ENCODE measurements at regions not wholly inside any gene's neighbourhood (a gene's known extent, or its start where the extent isn't known, plus 50 kb on each side); places are given as distances from the start of the nearest gene placed in this dataset.

DNA sequence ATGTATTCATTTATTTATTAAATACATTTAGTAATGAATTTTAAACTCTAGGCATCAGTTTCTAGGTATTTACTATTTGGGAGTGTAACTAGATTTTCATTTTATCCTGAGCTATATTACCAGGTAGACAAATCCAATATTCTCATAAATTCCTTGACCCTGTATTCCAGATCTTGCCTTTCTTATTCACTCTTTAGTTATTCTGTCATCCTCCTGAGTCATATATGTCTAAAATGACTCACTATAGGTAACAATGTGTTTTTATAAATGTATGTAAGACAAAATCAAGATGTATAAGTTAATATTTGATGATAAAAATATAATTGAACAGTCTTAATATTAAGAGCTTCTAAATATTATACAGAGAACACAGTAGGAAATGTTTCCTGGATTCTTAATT, 642.1 kb upstream of the NRSN1 start:
- H2AFZ ChIP-seq (ENCODE audit: low read length): no peak overlapping the region
- no peak overlapping the region for H2BK20ac ChIP-seq (ENCODE audit: low read depth, low read length, poor library complexity, severe bottlenecking)
- H3K4me1 Mint-ChIP-seq: peaks cover under 1 to 4% of the 10 kb centered on the region in 2 experiments; a peak in 2 of 4 replicates

More for the DNA sequence above, 642.1 kb upstream of the NRSN1 start:
- no peaks in the 10 kb centered on the region for H3K23me2 ChIP-seq (ENCODE audit: insufficient read length, low read depth, low read length, poor library complexity, severe bottlenecking)
- no peaks in the 10 kb centered on the region for H4K20me1 ChIP-seq (ENCODE audit: control insufficient read depth, insufficient read depth, insufficient read length)
- H3T11ph ChIP-seq (ENCODE audit: low read length): no peak overlapping the region
- no peak overlapping the region for H3K23ac ChIP-seq (ENCODE audit: insufficient read length, low read depth, low read length)
- Mint-ChIP-seq H3K4me3 (no peak overlapping the region), H3K36me3 (ENCODE audit: insufficient read depth in 1 of 3, low read depth in 3 of 3) (no peaks in the 10 kb centered on the region), H3K27ac (no peak overlapping the region), H3K27me3 (ENCODE audit: low read depth) (no peaks in the 10 kb centered on the region), H3K9me3 (no peaks in the 10 kb centered on the region; a peak in 1 of 5 replicates)
- TF ChIP-seq, protein P1, sequence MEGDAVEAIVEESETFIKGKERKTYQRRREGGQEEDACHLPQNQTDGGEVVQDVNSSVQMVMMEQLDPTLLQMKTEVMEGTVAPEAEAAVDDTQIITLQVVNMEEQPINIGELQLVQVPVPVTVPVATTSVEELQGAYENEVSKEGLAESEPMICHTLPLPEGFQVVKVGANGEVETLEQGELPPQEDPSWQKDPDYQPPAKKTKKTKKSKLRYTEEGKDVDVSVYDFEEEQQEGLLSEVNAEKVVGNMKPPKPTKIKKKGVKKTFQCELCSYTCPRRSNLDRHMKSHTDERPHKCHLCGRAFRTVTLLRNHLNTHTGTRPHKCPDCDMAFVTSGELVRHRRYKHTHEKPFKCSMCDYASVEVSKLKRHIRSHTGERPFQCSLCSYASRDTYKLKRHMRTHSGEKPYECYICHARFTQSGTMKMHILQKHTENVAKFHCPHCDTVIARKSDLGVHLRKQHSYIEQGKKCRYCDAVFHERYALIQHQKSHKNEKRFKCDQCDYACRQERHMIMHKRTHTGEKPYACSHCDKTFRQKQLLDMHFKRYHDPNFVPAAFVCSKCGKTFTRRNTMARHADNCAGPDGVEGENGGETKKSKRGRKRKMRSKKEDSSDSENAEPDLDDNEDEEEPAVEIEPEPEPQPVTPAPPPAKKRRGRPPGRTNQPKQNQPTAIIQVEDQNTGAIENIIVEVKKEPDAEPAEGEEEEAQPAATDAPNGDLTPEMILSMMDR (conservative IDR thresholded peaks at IDR 0.05): no peak
- H4K8ac ChIP-seq (replicated peaks; ENCODE audit: insufficient read length, low read depth, low read length): no peak overlapping the region
- H2BK5ac ChIP-seq (ENCODE audit: insufficient read length, low read length): no peak overlapping the region
- no peak overlapping the region for H3K4me2 ChIP-seq (ENCODE audit: insufficient read depth, insufficient read length, low read length)
- no peaks in the 10 kb centered on the region for H3K4me1 ChIP-seq (ENCODE audit: insufficient read depth, low read length)
- H3K4ac ChIP-seq (ENCODE audit: low read depth, low read length): no peak overlapping the region
- H3K9me3 ChIP-seq (ENCODE audit: control insufficient read depth, low read depth, low read length): no peaks in the 10 kb centered on the region
- H3K79me2 ChIP-seq (ENCODE audit: insufficient read depth, low read length): no peaks in the 10 kb centered on the region
- no peaks in the 10 kb centered on the region for H3K79me1 ChIP-seq (ENCODE audit: insufficient read depth, low read depth, low read length, poor library complexity, severe bottlenecking)
- DNase-seq: no peak
- no peak overlapping the region for H2BK120ac ChIP-seq (ENCODE audit: low read depth, low read length, poor library complexity, severe bottlenecking)
- no peak overlapping the region for H2BK15ac ChIP-seq (ENCODE audit: low read depth, low read length)
- H4K91ac ChIP-seq (ENCODE audit: insufficient read length, low read depth, low read length): no peak overlapping the region
- no peak overlapping the region for H4K5ac ChIP-seq (ENCODE audit: insufficient read length, low read depth, low read length)
- H3K9ac ChIP-seq (ENCODE audit: extremely low read depth, insufficient read length, low read length): no peak overlapping the region
- no peak overlapping the region for H3K56ac ChIP-seq (ENCODE audit: insufficient read length, low read depth, low read length)
- H3K14ac ChIP-seq (ENCODE audit: insufficient read depth, low read length): no peak overlapping the region
- H3K27me3 ChIP-seq (ENCODE audit: insufficient read depth, low read length): no peaks in the 10 kb centered on the region
- no peak overlapping the region for H2BK12ac ChIP-seq (ENCODE audit: insufficient read length, low read depth, low read length)
- H2AK5ac ChIP-seq (ENCODE audit: insufficient read length, low read length): no peak overlapping the region
- no peak overlapping the region for H3K27ac ChIP-seq (ENCODE audit: insufficient read length, low read depth, low read length)
- H3K18ac ChIP-seq (ENCODE audit: insufficient read length, low read depth, low read length): no peak overlapping the region
